Prostate gland (tissue), 2 donors: ENCODE measurements at regions not wholly inside any gene's neighbourhood (a gene's known extent, or its start where the extent isn't known, plus 50 kb on each side); places are given as distances from the start of the nearest gene placed in this dataset.

ENCODE experiments used
- CTCF ChIP-seq, 4 experiments: fragments of 200-600 bp in 2 of 4; fragments of 450-650 bp in 2 of 4; sonication (generic) in 2 of 4; IDR thresholded peaks; 1 replicate in 3 of 4; 2 replicates in 1 of 4; pipeline ENCODE4 v1.5.1; 2016 to 2019; ENCODE audit warnings: antibody characterized with exemption in 4 of 4, mild to moderate bottlenecking in 2 of 4, moderate library complexity in 2 of 4
- POLR2A ChIP-seq: fragments of 450-650 bp; IDR thresholded peaks from one replicate; pipeline ENCODE4 v1.6.1; 2016; ENCODE audit warnings: antibody characterized with exemption, mild to moderate bottlenecking

- TF ChIP-seq POLR2A (no peak), CTCF (IDR thresholded peaks at IDR 0.05) (no peak)
Observed at GRCh38 chr16:48076455-48077012, 79.3 kb downstream of the ABCC12 start.
